ENCODE measurements at regions not wholly inside any gene's neighbourhood (a gene's known extent, or its start where the extent isn't known, plus 50 kb on each side); places are given as distances from the start of the nearest gene placed in this dataset.

- no peak for DNase-seq (ENCODE audit: low read depth)
These were observed 63.4 kb downstream of the PMAIP1 start for GRCh38 chr18:59963229-59963628.

DNA sequence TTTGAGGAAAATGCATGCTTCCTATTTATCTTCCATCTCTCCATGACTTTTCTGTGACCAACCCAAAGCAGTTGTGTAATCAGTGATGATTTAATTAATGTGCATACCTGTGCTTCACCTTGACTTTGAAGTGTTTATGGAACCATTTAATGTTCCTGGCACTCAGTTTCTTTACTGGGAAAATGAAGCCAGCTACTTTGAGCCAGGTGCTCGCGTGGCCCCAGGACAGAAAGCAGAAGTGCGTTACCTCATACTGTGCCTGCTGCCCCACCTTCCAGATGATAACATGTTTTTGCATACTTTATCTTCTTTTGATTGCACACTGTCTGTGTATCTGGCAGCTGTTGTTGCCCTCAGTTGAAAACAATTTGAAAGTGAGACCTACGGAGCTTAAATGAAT is 61.3 kb downstream of the PMAIP1 start:
- no peak for DNase-seq (ENCODE audit: low read depth)

DNA sequence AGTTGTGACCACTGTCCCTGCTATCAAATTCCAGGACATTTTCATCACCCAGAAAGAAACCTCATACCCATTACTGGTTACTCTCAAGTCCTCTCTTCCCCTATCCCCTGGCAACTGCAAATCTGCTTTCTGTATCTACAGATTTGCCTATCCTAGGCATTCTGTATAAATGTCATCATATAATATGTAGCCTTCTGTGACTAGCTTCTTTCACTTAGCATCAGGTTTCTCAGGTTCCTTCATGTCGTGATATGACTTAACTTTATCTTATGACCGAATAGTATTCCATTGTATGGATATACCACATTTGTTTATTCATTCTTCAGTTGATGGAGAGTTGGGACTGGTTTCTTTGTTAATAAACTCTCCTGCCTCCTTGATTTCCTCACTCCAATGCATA is 60.5 kb downstream of the PMAIP1 start:
- no peak for DNase-seq (ENCODE audit: low read depth)

DNA sequence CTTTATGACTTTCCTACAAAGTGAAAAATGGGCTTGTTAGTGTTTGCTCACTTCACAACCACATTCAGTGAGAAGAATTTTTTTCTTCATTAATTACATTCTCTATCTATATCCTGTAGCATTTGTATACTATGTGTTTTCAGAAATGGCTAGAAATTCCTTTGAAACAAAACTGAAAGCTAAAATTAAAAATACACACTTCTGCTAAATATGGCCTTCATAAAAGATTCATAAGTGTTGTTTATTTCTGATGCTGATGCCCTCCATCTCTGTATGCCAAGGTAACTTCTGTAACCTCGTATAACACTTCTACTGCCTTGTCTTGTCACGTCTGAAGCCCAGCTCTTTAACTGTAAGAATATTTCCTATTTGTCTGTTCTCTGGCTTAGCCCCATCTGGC is 59.8 kb downstream of the PMAIP1 start:
- DNase-seq (ENCODE audit: low read depth): no peak

DNA sequence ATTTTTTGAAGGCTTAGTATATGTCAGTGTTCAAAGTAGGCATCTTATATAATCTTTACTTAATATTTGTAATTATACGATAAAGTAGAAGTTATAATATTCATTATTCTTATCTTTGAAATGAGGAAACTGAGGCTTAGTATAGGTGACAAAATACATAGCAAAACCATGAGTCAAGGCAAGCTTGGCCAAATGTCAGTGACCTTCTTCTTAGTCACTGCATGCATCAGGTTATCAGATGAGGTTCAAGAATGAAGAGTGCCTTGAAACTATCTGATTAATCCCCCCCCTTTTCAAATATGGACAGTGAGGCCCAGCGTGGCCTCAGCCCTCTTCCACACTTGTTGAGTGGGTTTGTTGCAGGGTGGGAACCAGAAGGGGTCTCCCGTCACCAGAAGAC is 59.3 kb downstream of the PMAIP1 start:
- DNase-seq (ENCODE audit: low read depth): no peak

DNA sequence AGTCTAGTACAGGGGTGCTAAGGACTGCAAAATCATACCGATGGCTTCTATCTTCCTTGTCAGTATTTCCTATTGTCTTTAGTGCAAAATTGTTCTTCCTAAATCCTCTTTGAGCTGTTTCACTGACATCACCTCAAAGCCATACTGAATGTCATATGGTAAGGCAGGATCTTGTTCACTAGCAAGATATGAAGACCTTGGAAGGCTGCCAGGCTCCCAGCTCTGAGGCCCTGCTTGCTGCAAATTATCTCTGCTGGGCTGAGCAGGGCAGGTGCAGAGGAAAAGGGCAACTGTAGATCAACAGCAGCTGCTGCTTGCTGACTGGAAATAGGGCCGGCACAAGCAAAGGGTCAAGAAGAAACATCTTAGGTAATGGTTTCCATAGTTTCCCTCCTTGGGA is 58.2 kb downstream of the PMAIP1 start:
- DNase-seq (ENCODE audit: low read depth): peak; percentile 21

DNA sequence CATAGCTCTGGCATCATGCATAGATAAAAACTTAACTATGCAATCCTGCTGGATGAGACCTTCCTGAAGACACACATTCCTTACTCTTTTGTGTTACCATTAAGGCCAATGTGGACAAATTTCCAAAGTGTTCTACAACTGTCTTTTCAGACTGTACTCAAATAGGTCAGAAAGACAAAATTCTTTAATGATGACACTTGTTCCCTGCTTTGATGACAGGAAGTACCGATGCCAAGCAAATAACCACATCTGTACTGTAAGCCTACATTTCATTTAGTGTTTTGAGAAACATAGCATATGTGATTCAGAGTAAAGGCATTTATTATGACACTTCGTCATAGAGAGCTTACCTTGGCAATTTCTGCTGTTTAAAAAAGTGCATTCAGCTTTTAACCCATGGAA is 55.0 kb downstream of the PMAIP1 start:
- no peak for DNase-seq (ENCODE audit: low read depth)

GRCh38 chr18:59954241-59954640 is 54.4 kb downstream of the PMAIP1 start:
- DNase-seq (ENCODE audit: low read depth): no peak

Data from fibroblast of the conjunctiva (primary cell).